CD14-positive monocyte (primary cell): ENCODE measurements at regions not wholly inside any gene's neighbourhood (a gene's known extent, or its start where the extent isn't known, plus 50 kb on each side); places are given as distances from the start of the nearest gene placed in this dataset.

Source experiments
- DNase-seq, 3 donors: peaks; one replicate each; pipeline ENCODE4 v3.0.0-alpha.2; 2011 to 2022
- H2AFZ ChIP-seq: 2 replicates; pipeline ENCODE4 v1.6.0; 2012; ENCODE audit warnings: mild to moderate bottlenecking, low read depth, low read length, inconsistent platforms; ENCODE audit not compliant: insufficient read depth, poor library complexity, severe bottlenecking
- H3K27ac ChIP-seq, 2 donors: 1 replicate in 1 of 2; 2 replicates in 1 of 2; pipeline ENCODE4 v1.5.1; 2012 to 2013; ENCODE audit warnings: low read length in 2 of 2, control low read depth in 1 of 2, inconsistent platforms in 1 of 2, low read depth in 1 of 2, mild to moderate bottlenecking in 1 of 2
- H3K27me3 ChIP-seq, 2 donors: one replicate each; pipeline versions ENCODE4 v1.6.0 to v1.6.1; 2011 to 2013; ENCODE audit warnings: low read length in 2 of 2; ENCODE audit not compliant: control insufficient read depth in 2 of 2, insufficient read depth in 2 of 2
- H3K36me3 ChIP-seq, 2 donors: replicated peaks in 1 of 2; 1 replicate in 1 of 2; 2 replicates in 1 of 2; pipeline versions ENCODE4 v1.5.1 to v1.6.1; 2012 to 2013; ENCODE audit warnings: low read length in 2 of 2, control low read depth in 1 of 2, inconsistent platforms in 1 of 2, mild to moderate bottlenecking in 1 of 2; ENCODE audit not compliant: insufficient read depth in 2 of 2, control insufficient read depth in 1 of 2
- H3K4me1 ChIP-seq, 2 donors: 1 replicate in 1 of 2; 2 replicates in 1 of 2; pipeline versions ENCODE4 v1.5.1 to v1.6.1; 2012 to 2013; ENCODE audit warnings: low read length in 2 of 2, control low read depth in 1 of 2, inconsistent platforms in 1 of 2, mild to moderate bottlenecking in 1 of 2, moderate library complexity in 1 of 2; ENCODE audit not compliant: insufficient read depth in 2 of 2, control insufficient read depth in 1 of 2
- H3K4me2 ChIP-seq: replicated peaks from 2 replicates; pipeline ENCODE3; 2012; ENCODE audit warnings: low read length, moderate library complexity, mild to moderate bottlenecking; ENCODE audit not compliant: poor library complexity, severe bottlenecking; ENCODE audit errors: extremely low read depth
- H3K4me3 ChIP-seq, 3 experiments: fragments of 200-600 bp in 1 of 3; sonication (generic) in 1 of 3; replicated peaks in 1 of 3; 1 replicate in 2 of 3; 2 replicates in 1 of 3; pipeline ENCODE4 v1.5.1; 2011 to 2013; ENCODE audit warnings: low read length in 3 of 3, mild to moderate bottlenecking in 3 of 3, control low read depth in 2 of 3, low read depth in 2 of 3, inconsistent platforms in 1 of 3, moderate library complexity in 1 of 3
- H3K79me2 ChIP-seq: 2 replicates; pipeline ENCODE4 v1.6.0; 2012; ENCODE audit warnings: mild to moderate bottlenecking, control low read depth, inconsistent platforms, low read length, moderate library complexity; ENCODE audit not compliant: insufficient read depth
- H3K9ac ChIP-seq: 2 replicates; pipeline ENCODE4 v1.6.0; 2017; ENCODE audit warnings: low read length, mild to moderate bottlenecking; ENCODE audit not compliant: insufficient read depth, poor library complexity, severe bottlenecking
- H3K9me3 ChIP-seq, 2 donors: replicated peaks in 1 of 2; 1 replicate in 1 of 2; 2 replicates in 1 of 2; pipeline versions ENCODE4 v1.5.1 to v1.6.1; 2012 to 2013; ENCODE audit warnings: low read length in 2 of 2, control low read depth in 1 of 2; ENCODE audit not compliant: control insufficient read depth in 1 of 2, insufficient read depth in 1 of 2
- H4K20me1 ChIP-seq: 2 replicates; pipeline ENCODE4 v1.6.0; 2012; ENCODE audit warnings: mild to moderate bottlenecking, low read length, control low read depth, moderate library complexity; ENCODE audit not compliant: insufficient read depth
- H3K27ac Mint-ChIP-seq, 7 donors: one replicate each; pipeline ENCODE4 v1.8.0; 2020; ENCODE audit warnings: mild to moderate bottlenecking in 7 of 7, mixed read lengths in 7 of 7, moderate library complexity in 6 of 7, inconsistent platforms in 2 of 7
- H3K27me3 Mint-ChIP-seq, 3 donors: one replicate each; pipeline ENCODE4 v1.8.0; 2021 to 2022; ENCODE audit warnings: low read depth in 3 of 3, mild to moderate bottlenecking in 3 of 3, mixed read lengths in 3 of 3, moderate library complexity in 3 of 3, inconsistent platforms in 1 of 3
- H3K36me3 Mint-ChIP-seq, 2 donors: one replicate each; pipeline ENCODE4 v1.8.0; 2020; ENCODE audit warnings: mixed read lengths in 2 of 2, inconsistent platforms in 1 of 2, mild to moderate bottlenecking in 1 of 2
- H3K4me1 Mint-ChIP-seq: one replicate; pipeline ENCODE4 v1.8.0; 2020; ENCODE audit warnings: mild to moderate bottlenecking, mixed read lengths
- H3K4me3 Mint-ChIP-seq, 2 donors: one replicate each; pipeline ENCODE4 v1.8.0; 2020; ENCODE audit warnings: mild to moderate bottlenecking in 2 of 2, mixed read lengths in 2 of 2, moderate library complexity in 1 of 2
- H3K9me3 Mint-ChIP-seq, 7 donors: one replicate each; pipeline ENCODE4 v1.8.0; 2020 to 2022; ENCODE audit warnings: mixed read lengths in 7 of 7, mild to moderate bottlenecking in 6 of 7, moderate library complexity in 6 of 7, inconsistent platforms in 2 of 7
- CTCF ChIP-seq: fragments of 200-600 bp; IDR thresholded peaks from one replicate; pipeline ENCODE4 v1.8.0; 2022; ENCODE audit warnings: antibody characterized with exemption, mild to moderate bottlenecking
- WGBS: methylation state at CpG from one replicate; pipeline ENCODE4 v1.1.5; 2013; ENCODE audit warnings: missing lambda C conversion rate; ENCODE audit not compliant: insufficient coverage; 5-methylcytosine and 5-hydroxymethylcytosine counted together
- intact Hi-C, 2 donors: fragments of 100-400 bp; cut with micrococcal nuclease; formaldehyde crosslinking; loops; one replicate each; pipeline versions ENCODE4 v1.15.0 to v1.15.1; 2023

GRCh38 chr12:78448692-78449091 lies 415.9 kb upstream of the SYT1 start:
- Mint-ChIP-seq H3K36me3 (no peaks in the 10 kb centered on the region), H3K27me3 (no peaks in the 10 kb centered on the region), H3K9me3 (peaks cover 0 to 2% (median 0%) of the 10 kb centered on the region in 7 donors), H3K4me3 (no peak overlapping the region), H3K27ac (no peak overlapping the region), H3K4me1 (no peaks in the 10 kb centered on the region)
- WGBS: no CpG with 5 or more reads among the region's 2 CpGs
- no peak overlapping the region for H3K4me2 ChIP-seq
- no peak overlapping the region for H3K27ac ChIP-seq
- H3K9ac ChIP-seq: no peak overlapping the region
- H3K79me2 ChIP-seq: no peaks in the 10 kb centered on the region
- no peaks in the 10 kb centered on the region for H3K27me3 ChIP-seq
- no peaks in the 10 kb centered on the region for H3K36me3 ChIP-seq
- no peaks in the 10 kb centered on the region for H3K4me1 ChIP-seq
- H2AFZ ChIP-seq: no peak overlapping the region
- intact Hi-C loops: no loop called here
- H3K4me3 ChIP-seq: no peak overlapping the region
- TF ChIP-seq CTCF: no peak
- no peaks in the 10 kb centered on the region for H3K9me3 ChIP-seq
- H4K20me1 ChIP-seq: no peaks in the 10 kb centered on the region
- no peak for DNase-seq

GRCh38 chr12:78455991-78456390 lies 408.6 kb upstream of the SYT1 start:
- Histone ChIP-seq H3K36me3 (no peaks in the 10 kb centered on the region), H3K27me3 (no peaks in the 10 kb centered on the region), H3K4me3 (no peak overlapping the region), H3K27ac (no peak overlapping the region), H3K4me2 (no peak overlapping the region), H3K9me3 (peaks cover 0 to 5% of the 10 kb centered on the region in 2 donors), H4K20me1 (no peaks in the 10 kb centered on the region), H2AFZ (no peak overlapping the region), H3K79me2 (no peaks in the 10 kb centered on the region), H3K9ac (no peak overlapping the region), H3K4me1 (peaks cover 17 to 19% of the 10 kb centered on the region in 2 donors)
- TF ChIP-seq CTCF: no peak
- intact Hi-C loops: no loop called here
- Mint-ChIP-seq H3K27ac (no peak overlapping the region), H3K4me1 (peaks cover 11% of the 10 kb centered on the region), H3K4me3 (no peak overlapping the region), H3K27me3 (peaks cover 0 to 3% (median 1%) of the 10 kb centered on the region in 3 donors), H3K9me3 (peaks cover 2 to 11% (median 3%) of the 10 kb centered on the region in 7 donors), H3K36me3 (no peaks in the 10 kb centered on the region)
- WGBS: no CpG with 5 or more reads among the region's 1 CpG
- DNase-seq: no peak
